ENCODE measurements at regions not wholly inside any gene's neighbourhood (a gene's known extent, or its start where the extent isn't known, plus 50 kb on each side); places are given as distances from the start of the nearest gene placed in this dataset.

GRCh38 chr3:160130071-160130470, 95.2 kb upstream of the C3orf80 start:
- no peak overlapping the region for H3K4me3 ChIP-seq
- intact Hi-C loops (cut with DNase I), result no loop called here
- no peak for FAIRE-seq
- whole genome bisulfite sequencing, 2 donors, result 77 to 86% methylated on average over 3 of the region's 3 CpGs
- H3K27ac ChIP-seq, result no peak overlapping the region
- TF ChIP-seq, protein P1, sequence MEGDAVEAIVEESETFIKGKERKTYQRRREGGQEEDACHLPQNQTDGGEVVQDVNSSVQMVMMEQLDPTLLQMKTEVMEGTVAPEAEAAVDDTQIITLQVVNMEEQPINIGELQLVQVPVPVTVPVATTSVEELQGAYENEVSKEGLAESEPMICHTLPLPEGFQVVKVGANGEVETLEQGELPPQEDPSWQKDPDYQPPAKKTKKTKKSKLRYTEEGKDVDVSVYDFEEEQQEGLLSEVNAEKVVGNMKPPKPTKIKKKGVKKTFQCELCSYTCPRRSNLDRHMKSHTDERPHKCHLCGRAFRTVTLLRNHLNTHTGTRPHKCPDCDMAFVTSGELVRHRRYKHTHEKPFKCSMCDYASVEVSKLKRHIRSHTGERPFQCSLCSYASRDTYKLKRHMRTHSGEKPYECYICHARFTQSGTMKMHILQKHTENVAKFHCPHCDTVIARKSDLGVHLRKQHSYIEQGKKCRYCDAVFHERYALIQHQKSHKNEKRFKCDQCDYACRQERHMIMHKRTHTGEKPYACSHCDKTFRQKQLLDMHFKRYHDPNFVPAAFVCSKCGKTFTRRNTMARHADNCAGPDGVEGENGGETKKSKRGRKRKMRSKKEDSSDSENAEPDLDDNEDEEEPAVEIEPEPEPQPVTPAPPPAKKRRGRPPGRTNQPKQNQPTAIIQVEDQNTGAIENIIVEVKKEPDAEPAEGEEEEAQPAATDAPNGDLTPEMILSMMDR (IDR thresholded peaks at IDR 0.05), result no peak
- H3K4me1 ChIP-seq, result no peaks in the 10 kb centered on the region
- DNase-seq, result no peak
- no peak for ATAC-seq
- no peaks in the 10 kb centered on the region for H3K36me3 ChIP-seq
- no peaks in the 10 kb centered on the region for H3K27me3 ChIP-seq
- H3K9me3 ChIP-seq, result no peaks in the 10 kb centered on the region

DNA sequence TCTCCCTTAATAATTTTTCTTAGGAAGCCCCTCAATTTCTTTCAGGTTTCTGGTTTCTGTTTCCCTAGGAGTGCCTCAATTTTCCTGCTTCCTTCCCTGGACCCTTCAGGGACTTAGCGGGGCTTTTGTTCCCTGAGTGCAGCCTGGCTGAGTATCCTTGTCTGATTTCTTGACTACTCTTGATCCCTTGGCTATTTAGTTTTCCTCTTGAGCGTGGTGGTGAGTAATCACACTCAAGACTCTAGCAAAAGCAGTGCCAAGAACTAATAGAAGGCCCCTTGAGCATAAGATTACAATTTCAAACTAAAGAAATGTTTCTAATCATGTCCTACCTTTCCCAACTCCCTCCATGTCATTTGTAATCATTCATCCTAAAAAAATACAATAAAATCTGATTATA, 94.3 kb upstream of the C3orf80 start:
- H3K27me3 ChIP-seq, result no peaks in the 10 kb centered on the region
- DNase-seq (no peak), ATAC-seq (no peak), FAIRE-seq (no peak)
- H3K36me3 ChIP-seq, result no peaks in the 10 kb centered on the region
- intact Hi-C loops (cut with DNase I), result no loop called here
- H3K4me3 ChIP-seq, result no peak overlapping the region
- 78 to 83% methylated on average over 2 of the region's 2 CpGs for WGBS, 2 donors
- no peak overlapping the region for H3K27ac ChIP-seq
- H3K9me3 ChIP-seq, result no peaks in the 10 kb centered on the region
- H3K4me1 ChIP-seq, result no peaks in the 10 kb centered on the region
- TF ChIP-seq, protein P1 (IDR thresholded peaks at IDR 0.05), result no peak

GRCh38 chr3:160132226-160132625, 93.0 kb upstream of the C3orf80 start:
- Histone ChIP-seq H3K9me3 (no peaks in the 10 kb centered on the region), H3K4me3 (no peak overlapping the region), H3K27ac (no peak overlapping the region), H3K4me1 (no peaks in the 10 kb centered on the region), H3K27me3 (no peaks in the 10 kb centered on the region), H3K36me3 (no peaks in the 10 kb centered on the region)
- no peak for DNase-seq
- intact Hi-C loops (cut with DNase I), result no loop called here
- ATAC-seq, result no peak
- TF ChIP-seq, protein P1 (IDR thresholded peaks at IDR 0.05), result no peak
- no peak for FAIRE-seq
- WGBS, 2 donors, result 90 to 95% methylated on average over 4 of the region's 4 CpGs

- H3K4me1 ChIP-seq, result no peaks in the 10 kb centered on the region
- intact Hi-C loops (cut with DNase I), result no loop called here
- H3K27me3 ChIP-seq, result no peaks in the 10 kb centered on the region
- 62 to 67% methylated on average over 3 of the region's 3 CpGs for WGBS, 2 donors
- DNase-seq (no peak), ATAC-seq (no peak), FAIRE-seq (no peak)
- TF ChIP-seq, protein P1 (IDR thresholded peaks at IDR 0.05), result no peak
- H3K9me3 ChIP-seq, result no peaks in the 10 kb centered on the region
- no peak overlapping the region for H3K27ac ChIP-seq
- no peak overlapping the region for H3K4me3 ChIP-seq
- H3K36me3 ChIP-seq, result no peaks in the 10 kb centered on the region
Observed at GRCh38 chr3:160133757-160134156, 91.5 kb upstream of the C3orf80 start.

DNA sequence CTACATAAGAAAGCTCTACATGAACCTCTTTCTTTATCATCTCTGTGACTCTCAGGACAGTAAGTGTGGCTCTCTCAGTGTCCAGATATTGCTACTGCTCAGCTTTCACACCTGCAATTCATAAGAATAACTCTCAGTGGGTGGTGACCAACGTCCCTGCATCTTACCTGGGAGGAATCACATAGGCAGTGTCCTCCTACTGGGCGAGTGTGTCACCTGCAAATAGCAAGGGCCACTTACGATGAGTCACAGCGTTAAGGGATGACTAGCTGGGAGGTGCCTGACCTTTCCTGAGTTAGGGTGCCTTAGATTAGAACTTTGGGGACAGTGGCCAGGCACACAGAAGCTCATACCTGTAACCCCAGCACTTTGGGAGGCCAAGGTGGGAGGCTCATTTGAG, 90.8 kb upstream of the C3orf80 start:
- Histone ChIP-seq H3K27me3 (no peaks in the 10 kb centered on the region), H3K4me3 (no peak overlapping the region), H3K4me1 (no peaks in the 10 kb centered on the region), H3K27ac (no peak overlapping the region), H3K9me3 (no peaks in the 10 kb centered on the region), H3K36me3 (no peaks in the 10 kb centered on the region)
- FAIRE-seq (no peak), ATAC-seq (no peak), DNase-seq (no peak)
- intact Hi-C loops (cut with DNase I), result no loop called here
- 78 to 80% methylated on average over 4 of the region's 4 CpGs for WGBS, 2 donors
- TF ChIP-seq, protein P1 (IDR thresholded peaks at IDR 0.05), result no peak

All from pancreas (tissue), 10 donors.